LoVo (cell line): ENCODE measurements at regions not wholly inside any gene's neighbourhood (a gene's known extent, or its start where the extent isn't known, plus 50 kb on each side); places are given as distances from the start of the nearest gene placed in this dataset.

ENCODE experiments used
- DNase-seq: peaks from one replicate; pipeline ENCODE4 v3.0.0-alpha.2; 2016; ENCODE audit warnings: low spot score

DNA sequence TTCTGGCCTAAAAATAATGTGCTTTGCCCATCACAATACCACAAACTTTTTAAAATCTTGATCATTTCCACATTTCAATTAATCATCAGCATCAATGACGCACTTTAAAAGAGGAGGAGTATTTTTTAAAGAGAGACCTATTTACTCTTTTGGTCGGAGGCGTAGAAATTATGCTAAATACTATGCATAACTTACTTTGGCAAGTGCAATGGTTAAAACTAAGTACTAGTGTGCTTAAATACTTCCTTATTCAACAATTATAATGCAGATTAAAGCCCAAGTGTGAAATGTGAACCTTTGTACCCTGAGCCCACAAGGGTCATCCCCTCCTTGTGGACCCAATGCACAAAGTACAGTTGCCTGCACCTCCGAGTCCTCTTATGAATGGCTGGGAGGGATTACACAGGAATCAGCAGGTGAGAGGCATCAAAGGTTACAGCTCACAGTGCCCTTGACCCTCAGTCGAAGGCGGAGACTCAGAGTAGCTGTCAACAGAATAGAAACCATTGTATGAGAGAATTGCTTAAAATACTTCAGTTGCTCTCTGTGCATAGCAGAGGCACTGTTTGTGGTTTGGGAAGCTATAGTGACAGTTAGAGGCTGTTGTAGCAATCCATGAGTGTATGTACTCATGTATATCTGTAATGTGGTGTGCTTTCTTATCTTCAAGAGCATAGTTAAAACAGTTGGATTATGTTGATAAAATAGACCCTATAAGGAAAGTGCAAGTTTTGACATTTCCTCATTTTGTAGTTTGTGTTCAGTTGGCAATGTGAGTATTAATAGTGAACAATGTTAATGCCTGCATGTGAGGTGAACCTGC is 151.7 kb upstream of the ITGA4 start:
- no peak for DNase-seq

DNA sequence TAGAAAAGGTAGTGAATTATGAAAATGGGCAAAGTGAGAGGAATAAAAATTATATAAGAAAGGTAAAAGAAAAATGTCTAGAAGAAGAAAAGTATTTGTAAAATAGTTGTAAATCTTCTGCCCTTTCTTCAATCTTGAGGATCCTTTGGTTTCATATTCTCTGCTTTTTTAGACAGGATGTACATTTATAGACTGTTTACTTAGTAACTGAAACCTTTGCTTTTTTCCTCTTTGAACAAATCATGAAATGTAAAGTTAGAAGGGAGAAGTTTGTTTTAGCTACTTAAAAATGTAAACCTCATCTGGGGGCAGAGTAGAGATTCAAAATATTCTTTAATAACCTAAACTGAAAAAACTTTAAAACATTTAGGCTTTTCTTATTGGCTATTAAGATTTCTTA is 150.4 kb upstream of the ITGA4 start:
- no peak for DNase-seq

DNA sequence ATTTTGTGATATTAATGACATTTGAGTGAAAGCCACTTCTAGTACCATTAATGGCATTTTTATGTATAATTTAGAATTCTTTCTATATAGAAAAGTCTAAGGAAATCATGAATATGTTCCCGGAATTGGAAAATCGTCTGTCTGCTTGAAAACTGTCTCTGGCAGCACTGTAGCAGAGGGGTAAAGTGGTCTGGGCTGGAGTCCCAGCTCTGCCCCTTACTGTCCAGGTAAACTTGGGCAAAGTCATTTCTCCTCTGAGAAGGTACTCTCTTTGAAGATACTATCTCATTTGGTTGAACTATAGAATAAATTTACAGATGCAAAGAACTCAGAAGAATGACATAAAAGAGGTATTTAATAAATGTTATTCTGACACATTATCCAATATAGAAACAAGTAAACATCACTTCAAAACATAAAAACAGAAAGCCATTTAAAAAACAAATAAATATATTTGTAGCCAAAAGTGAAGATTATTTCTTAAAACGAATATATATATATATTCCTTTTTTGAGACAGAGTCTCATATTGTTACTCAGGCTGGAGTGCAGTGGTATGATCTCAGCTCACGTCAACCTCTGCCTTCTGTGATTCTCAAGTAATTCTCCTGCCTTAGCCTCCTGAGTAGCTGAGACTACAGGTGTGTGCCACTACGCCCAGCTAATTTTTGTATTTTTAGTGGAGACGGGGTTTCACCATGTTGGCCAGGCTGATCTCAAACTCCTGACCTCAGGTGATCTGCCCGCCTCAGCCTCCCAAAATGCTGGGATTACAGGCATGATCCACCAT is 149.8 kb upstream of the ITGA4 start:
- no peak for DNase-seq

DNA sequence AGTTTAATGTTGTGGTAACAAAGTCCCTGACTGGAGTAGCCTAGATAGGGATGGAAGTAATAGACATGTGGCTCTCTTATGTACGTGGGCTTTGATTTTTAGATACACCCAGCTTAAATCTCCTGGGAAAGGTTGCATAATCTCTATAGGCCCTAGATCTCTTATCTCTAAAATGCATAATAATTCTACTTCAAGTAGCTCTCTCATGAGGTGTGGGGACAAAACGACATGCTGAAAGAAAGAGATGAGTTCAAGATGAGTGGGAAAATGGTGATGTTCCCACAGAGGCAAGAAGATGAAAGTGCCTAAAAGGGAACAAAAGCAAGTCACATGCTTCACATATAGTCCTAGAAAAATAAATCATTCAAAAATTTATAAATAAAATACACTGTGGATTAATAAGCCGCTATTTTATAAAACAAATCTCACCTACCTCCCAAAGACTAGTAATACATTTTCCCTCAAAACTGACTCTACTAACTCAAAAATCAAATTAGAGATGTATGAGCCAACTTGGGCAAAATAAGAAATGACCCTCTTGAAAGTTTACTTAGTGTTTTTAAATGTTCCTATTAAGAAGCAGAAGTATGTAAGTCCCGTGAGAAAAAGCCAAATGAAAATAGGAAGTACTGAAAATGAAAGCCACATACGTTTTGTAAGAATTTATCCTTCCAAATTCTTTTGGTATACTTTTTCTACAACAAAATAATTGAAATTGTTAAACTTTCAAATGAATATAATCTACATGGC is 148.2 kb upstream of the ITGA4 start:
- no peak for DNase-seq

DNA sequence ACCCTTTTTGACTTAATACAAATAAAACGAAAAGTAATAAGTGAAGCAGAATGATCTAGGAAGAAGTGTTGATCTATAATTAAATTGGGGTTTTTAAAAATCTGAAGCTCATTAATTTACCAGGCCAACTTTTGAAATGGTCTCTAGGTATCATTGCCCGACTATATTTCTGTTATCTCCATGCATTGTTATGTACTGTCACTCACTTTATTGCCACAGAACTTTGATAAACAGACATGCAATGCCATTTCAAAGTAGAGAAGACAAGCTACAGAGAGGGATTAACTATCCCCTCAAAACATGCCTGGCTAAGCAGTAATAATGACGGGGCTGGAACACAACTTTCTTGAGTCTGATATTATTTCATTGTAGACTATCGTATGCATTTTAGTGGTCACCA is 147.6 kb upstream of the ITGA4 start:
- no peak for DNase-seq

DNA sequence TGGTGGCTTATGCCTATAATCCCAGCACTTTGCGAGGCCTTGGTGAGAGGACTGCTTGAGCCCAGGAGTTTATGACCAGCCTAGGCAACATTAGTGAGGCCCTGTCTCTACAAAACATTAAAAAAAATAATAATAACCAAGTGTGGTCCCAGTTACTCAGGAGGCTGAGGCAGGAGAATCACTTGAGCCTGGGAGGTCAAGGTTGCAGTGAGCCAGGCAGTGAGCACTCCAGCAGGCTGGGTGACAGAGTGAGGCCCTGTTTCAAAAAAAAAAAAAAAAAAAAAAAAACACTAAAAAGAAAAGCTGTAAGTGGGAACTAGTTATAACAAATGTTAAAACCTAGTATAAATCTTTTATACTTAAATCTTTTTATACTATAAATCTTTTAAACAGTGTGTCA is 146.2 kb upstream of the ITGA4 start:
- DNase-seq = no peak

DNA sequence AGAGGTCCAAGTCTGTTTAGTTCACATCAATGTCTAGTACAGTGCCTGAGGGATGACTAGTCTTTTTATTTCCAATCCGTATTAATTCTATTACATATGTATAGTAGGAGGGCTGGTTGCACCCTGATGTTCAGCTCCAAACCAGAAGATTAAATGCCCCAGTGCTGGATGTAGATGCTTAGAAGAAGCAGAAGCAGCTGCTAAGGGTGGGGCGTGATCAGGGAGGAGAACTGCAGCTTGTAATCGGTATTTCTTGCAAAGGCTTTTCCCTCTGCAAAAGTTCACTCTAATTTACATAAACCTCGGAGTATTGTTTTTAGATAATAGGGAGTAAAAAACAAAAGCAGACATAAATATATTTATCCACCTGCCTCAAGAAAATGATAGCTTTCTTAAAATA is 145.3 kb upstream of the ITGA4 start:
- no peak for DNase-seq

DNA sequence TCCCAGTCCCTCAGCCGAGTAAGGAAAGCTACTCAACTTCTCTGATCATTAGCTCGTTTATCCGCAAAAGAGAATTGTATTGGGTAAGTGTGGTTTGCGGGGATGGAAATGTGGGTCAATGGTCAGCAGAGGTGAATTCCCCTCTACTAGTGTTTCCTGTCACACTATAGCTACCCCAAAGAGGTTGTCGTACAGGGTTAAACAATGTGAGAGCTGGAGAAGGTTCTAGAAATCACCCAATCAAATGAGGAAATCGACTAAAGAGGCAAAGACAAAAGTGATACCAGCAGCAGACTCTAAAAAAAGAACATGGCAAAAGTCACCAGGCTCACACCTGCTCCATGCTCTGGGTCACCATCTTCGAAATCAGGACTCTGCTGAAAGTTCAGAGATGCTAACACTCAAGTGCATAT is 144.7 kb upstream of the ITGA4 start:
- DNase-seq = no peak

DNA sequence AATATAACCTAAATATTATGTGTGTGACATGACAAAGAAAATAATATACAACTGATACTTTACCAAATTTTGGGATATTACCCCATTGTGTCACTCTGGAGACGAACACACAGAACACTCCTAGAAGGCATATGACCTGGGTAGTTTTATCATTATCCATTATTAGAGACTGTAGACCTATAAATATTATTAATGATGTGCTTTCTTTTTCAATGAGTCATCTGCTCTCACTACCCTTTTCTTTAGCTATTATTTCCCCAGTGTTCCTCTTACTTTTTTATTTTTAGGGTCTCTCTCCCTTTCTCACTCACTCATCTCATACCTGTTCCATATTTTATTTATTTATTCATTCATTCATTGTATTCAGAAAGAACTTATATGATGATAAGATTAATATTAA is 143.3 kb upstream of the ITGA4 start:
- no peak for DNase-seq

DNA sequence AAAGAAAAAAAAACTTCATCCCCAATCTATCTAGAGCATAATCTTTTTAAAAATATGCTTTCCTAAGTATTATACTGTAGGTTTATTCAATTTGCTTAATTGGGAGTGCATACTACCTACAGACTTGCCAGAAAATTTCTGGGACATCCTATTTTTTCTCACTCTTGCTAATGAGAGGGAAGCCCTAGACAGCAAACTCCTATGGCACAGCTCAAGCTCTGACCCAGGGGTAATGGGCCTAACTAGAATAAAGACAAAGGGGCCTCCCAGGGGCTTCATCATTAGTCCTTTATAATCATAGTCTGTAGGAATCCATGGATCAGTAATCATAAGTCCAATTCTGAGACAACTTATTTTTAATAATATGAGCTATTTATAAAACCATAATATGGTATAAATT is 142.6 kb upstream of the ITGA4 start:
- DNase-seq = no peak

DNA sequence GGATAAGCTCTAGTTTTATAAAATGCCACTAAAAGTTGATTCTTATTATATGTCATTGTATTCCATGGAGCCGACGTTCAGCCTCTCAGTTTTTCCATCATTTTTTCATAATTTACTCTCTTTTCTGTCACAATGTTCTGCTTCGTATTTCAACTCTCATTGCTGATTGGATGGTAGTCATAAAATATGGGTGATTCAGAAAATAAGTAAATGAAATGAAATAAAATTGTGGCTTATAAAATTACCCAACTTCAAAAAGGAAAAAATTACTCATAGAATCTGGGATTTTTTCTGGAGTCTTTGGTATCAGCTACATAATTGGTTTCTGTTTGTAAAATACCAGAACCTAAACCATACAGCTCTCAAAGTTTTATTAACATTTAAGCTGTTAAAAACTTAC is 139.7 kb upstream of the ITGA4 start:
- no peak for DNase-seq

DNA sequence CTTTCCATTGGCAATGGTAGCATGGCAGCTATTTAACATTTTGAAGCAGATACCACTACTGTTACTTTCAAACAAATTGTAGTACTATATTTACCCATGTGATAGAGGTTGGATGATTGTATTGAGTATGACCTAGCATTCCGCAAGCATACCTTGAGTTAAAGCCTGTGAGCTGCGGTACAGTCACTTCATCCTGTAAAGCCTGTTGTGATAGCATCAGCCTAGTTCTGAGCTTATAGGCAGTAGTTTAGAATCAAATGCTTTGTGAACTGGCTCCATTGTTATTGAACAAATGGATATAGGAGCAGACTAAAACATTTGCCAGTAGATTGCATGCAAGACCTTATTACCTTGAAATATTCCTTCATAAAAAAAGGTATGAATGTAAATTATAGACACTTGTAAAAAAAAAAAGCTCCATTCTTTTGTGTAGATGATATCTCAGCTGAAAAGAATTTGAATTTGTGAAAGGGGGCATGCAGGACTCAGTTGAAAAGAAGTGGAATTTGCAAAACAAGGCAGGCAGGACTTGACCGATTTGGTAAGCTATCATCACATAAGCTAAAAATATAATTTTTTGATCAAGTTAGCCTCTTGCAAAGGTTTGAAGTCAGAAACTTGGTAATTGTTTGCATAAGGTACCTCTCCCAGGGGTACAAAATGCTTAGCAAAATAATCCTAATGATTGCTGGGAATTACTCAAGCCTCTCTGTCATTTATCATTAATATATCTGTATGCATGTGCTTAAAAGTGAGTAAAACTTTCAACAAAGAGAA is 138.5 kb upstream of the ITGA4 start:
- DNase-seq = no peak

DNA sequence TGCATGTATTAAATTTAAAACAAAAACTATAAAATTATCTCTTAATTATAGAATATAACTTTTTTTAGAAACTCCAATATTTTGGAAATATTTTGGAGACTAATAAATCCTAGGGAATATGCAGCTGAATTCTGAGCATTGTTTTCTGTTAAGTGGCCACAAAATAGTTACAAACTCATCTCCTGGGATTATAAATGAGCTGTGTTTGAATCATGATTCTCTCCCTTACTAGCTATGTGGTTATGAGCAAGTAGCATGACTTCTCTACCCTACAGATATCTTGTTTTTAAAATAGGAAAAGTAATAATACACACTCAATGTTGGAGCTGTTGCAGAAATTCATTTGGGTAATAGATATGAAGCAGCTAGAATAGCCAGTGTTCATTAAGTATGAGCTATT is 137.9 kb upstream of the ITGA4 start:
- DNase-seq = no peak

DNA sequence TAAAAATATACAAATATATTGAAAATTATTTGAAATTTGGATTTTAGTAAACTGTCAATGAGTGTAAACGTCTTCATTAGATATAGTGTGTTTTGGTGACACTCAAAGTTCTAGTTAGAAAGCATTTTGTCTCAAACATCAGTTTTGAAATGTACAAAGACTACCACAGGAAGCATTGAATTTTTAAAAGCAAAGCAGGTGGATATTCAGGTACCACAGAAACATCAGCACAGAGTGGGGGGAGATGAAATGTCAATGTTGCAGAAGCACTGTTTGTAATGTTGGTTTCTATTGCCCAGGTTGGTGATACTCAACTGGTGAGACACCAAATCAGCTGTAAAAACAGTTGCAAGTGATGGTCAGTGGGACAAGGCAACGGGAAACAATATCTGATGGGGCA is 136.5 kb upstream of the ITGA4 start:
- DNase-seq = no peak

DNA sequence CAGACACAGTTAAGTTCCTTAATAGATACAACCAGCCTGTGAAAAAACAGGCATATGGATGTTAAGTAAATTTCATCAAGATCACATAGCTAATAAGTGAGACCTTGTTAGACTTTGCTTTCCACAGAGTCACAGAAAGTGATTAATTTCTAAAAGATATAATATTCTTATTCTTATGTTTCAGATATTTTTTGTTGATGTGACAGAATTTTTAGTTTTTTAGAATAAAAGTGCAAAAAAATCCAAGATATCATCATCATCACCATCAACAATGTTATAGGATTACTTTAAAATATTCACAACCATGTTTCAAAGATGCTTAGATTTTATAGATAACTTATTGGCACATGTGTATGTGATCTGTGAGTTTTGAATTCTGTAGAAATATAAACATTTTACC is 132.3 kb upstream of the ITGA4 start:
- no peak for DNase-seq

DNA sequence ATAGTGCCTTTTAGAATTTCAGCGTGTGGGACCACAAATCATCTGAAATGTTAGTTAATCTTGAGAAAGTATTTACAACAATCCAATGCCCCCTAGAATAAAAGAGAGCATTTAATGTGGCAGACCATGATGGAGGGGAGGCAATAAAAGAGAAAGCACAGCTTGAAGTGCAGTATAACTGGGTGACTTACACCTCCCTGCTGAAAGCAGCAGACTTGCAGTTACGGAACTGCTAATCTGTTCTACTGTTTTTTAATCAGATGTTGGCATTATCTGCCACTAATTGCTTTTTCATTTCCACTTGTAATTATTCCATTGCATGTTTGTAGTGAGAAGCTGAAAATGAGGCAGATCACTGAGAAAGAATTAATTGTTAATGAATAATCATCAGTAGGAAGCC is 130.5 kb upstream of the ITGA4 start:
- DNase-seq = no peak

DNA sequence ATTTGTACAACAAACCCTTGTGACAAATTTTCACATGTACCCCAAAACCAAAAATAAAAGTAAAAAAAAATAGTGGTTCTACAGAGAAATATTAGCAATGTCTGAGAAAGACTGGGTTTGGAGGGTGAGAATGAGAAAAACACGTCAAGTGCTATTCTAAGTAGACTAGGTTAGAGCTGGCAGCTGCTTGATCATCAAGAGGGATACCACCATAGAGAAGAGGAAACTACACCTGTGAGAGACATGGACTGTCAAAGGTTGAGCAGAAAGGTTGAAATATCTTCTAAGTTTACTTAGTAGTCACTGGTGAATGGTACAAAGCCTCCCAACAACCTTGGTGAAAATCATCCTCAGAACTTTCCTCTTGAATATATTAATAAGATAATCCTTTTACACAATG is 126.9 kb upstream of the ITGA4 start:
- DNase-seq = no peak

DNA sequence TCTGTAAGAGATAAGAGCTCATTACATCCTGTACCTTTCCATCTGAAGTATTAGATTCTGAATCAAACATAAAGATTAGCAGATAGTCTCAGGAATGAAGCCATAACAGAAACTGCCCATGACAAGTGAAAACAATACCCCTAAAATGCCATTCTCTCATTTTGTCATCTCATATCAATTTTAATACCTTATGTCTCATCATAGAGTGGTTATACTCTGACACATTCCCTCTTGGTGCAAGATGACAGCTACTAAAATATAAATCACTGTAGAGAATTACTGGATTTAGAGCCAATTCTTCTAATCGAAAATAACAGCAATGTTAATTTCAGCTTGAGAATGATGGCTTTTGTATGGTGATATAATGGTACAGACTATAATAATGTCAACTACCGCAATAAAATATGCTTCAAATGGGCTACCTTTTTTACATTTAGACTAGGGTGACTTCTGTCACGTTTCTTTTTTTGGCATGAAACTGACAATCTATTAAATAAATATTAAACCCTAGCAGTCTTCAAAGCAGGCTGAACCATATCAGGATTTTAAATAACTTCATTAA is 125.1 kb upstream of the ITGA4 start:
- DNase-seq = no peak

DNA sequence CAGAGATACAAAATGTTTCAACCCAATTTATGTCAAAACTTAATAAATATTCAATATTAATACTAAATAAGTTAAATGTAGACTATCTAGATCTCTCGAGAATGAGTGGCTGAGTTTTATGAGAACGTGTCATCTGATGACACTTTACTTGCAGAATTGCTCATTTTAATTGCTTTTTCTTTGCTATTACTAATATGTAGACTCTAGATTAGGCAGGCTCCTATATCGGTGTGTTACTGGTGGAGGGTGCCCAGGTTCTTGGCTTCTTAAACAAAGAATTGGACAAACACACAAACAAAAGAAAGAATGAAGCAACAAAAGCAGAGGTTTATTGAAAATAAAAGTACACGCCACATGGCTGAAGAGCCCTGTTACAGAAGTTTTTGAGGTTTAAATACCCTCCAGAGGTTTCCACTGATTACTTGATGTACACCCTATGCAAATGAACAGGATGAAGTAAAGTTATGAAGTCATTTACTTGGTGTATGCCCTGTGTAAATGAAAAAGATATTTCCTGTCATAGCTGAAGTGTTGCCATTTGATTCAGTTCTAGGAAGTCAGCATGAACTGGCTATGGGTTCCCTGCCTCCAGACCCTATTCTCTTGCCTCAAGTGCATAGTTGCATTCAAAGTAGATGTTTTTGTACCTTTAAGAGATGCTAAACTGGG is 122.9 kb upstream of the ITGA4 start:
- no peak for DNase-seq

DNA sequence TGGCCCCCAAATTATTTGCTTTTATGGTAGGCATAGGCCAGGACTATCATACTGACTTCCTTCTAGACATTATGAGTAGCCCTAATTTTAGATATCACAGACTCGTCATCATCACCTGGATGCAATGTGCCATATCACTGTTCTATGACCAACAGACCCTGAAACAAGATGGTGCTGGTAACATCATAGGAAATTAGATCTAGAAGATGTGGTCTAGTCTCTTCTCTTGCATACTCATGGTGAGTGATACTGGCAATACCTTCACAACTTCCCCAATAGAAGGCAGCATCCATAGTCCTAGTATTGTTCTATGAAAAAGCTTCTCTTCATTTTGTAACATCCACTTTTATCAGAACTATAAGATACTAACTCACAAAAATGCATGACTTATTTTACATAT is 116.3 kb upstream of the ITGA4 start:
- DNase-seq = no peak
